GM23338 (cell line): ENCODE measurements at regions not wholly inside any gene's neighbourhood (a gene's known extent, or its start where the extent isn't known, plus 50 kb on each side); places are given as distances from the start of the nearest gene placed in this dataset.

Experiments used
- CREB1 ChIP-seq: fragments of 250-450 bp; sonication (Bioruptor Pico); IDR thresholded peaks from 2 replicates; pipeline ENCODE4 v1.5.0; 2020; ENCODE audit warnings: low read depth, mild to moderate bottlenecking, moderate library complexity
- EZH2 ChIP-seq: fragments of 200-600 bp; sonication (generic); IDR thresholded peaks from one replicate; pipeline ENCODE4 v1.8.0; 2017; ENCODE audit warnings: antibody characterized with exemption, mild to moderate bottlenecking, low read depth; ENCODE audit not compliant: unreplicated experiment
- EZH2phosphoT487 ChIP-seq: fragments of 200-600 bp; sonication (generic); IDR thresholded peaks from one replicate; pipeline ENCODE4 v1.8.1; 2018; ENCODE audit warnings: antibody characterized with exemption; ENCODE audit not compliant: unreplicated experiment
- POLR2AphosphoS5 ChIP-seq: IDR thresholded peaks from 2 replicates; pipeline ENCODE4 v1.6.1; 2016; ENCODE audit warnings: antibody characterized with exemption, low read depth
- ZNF331 ChIP-seq: fragments of 250-450 bp; sonication (Bioruptor Pico); IDR thresholded peaks from 2 replicates; pipeline ENCODE4 v1.5.0; 2020; ENCODE audit warnings: low read depth, mild to moderate bottlenecking, moderate library complexity
- TF ChIP-seq, protein P1 (sequence below), 2 experiments: fragments of 200-600 bp in 1 of 2; sonication (generic) in 1 of 2; conservative IDR thresholded peaks; 2 replicates each; pipeline versions ENCODE4 v1.5.1 to v1.6.1; 2016 to 2017; ENCODE audit warnings: antibody characterized with exemption in 2 of 2, low read depth in 2 of 2, mild to moderate bottlenecking in 2 of 2, moderate library complexity in 1 of 2
- TF ChIP-seq, protein P2 (sequence below): IDR thresholded peaks from one replicate; pipeline ENCODE4 v1.6.1; 2018; ENCODE audit warnings: antibody characterized with exemption; ENCODE audit not compliant: unreplicated experiment

DNA sequence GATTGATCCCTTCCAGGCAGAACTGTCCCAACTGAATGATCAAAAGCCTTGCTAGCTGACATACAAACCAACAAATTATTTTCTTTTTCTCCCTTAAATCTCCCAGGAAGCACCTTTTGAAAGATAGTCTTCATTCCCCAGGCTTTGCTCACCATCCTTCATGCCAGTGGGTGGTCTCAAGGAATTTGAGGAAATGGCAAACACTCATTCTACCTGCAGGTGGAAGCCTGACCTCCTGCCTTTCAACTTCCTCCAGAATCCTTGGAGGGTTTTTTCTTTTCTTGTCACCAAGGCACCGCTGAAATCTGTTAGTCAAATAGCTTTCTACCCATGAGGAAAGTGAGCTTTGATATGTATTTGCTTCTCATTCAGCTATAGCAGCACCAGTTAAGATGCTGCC, 128.5 kb downstream of the WIF1 start:
- TF ChIP-seq, protein P1, sequence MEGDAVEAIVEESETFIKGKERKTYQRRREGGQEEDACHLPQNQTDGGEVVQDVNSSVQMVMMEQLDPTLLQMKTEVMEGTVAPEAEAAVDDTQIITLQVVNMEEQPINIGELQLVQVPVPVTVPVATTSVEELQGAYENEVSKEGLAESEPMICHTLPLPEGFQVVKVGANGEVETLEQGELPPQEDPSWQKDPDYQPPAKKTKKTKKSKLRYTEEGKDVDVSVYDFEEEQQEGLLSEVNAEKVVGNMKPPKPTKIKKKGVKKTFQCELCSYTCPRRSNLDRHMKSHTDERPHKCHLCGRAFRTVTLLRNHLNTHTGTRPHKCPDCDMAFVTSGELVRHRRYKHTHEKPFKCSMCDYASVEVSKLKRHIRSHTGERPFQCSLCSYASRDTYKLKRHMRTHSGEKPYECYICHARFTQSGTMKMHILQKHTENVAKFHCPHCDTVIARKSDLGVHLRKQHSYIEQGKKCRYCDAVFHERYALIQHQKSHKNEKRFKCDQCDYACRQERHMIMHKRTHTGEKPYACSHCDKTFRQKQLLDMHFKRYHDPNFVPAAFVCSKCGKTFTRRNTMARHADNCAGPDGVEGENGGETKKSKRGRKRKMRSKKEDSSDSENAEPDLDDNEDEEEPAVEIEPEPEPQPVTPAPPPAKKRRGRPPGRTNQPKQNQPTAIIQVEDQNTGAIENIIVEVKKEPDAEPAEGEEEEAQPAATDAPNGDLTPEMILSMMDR (conservative IDR thresholded peaks at IDR 0.05; ENCODE audit: low read depth in 2 of 2): peak in 1 of 2 experiments; percentile 26; a peak in 2 of 4 replicates
- TF ChIP-seq POLR2AphosphoS5 (no peak), EZH2 (no peak), EZH2phosphoT487 (no peak), CREB1 (no peak), ZNF331 (CRISPR knock-in tag) (no peak)
- TF ChIP-seq, protein P2, sequence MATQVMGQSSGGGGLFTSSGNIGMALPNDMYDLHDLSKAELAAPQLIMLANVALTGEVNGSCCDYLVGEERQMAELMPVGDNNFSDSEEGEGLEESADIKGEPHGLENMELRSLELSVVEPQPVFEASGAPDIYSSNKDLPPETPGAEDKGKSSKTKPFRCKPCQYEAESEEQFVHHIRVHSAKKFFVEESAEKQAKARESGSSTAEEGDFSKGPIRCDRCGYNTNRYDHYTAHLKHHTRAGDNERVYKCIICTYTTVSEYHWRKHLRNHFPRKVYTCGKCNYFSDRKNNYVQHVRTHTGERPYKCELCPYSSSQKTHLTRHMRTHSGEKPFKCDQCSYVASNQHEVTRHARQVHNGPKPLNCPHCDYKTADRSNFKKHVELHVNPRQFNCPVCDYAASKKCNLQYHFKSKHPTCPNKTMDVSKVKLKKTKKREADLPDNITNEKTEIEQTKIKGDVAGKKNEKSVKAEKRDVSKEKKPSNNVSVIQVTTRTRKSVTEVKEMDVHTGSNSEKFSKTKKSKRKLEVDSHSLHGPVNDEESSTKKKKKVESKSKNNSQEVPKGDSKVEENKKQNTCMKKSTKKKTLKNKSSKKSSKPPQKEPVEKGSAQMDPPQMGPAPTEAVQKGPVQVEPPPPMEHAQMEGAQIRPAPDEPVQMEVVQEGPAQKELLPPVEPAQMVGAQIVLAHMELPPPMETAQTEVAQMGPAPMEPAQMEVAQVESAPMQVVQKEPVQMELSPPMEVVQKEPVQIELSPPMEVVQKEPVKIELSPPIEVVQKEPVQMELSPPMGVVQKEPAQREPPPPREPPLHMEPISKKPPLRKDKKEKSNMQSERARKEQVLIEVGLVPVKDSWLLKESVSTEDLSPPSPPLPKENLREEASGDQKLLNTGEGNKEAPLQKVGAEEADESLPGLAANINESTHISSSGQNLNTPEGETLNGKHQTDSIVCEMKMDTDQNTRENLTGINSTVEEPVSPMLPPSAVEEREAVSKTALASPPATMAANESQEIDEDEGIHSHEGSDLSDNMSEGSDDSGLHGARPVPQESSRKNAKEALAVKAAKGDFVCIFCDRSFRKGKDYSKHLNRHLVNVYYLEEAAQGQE: no peak
